Brain microvascular endothelial cell (primary cell): ENCODE measurements at regions not wholly inside any gene's neighbourhood (a gene's known extent, or its start where the extent isn't known, plus 50 kb on each side); places are given as distances from the start of the nearest gene placed in this dataset.
"Not testable (repeated sequence)": the region's sequence is repeated elsewhere in the genome, so short reads cannot be mapped to it uniquely, and the experiment has no call there.

ENCODE experiments used
- DNase-seq: peaks from one replicate; pipeline ENCODE4 v3.0.0-alpha.2; 2020
- H3K27ac ChIP-seq: fragments of 250-450 bp; sonication (Bioruptor Pico); 2 replicates; pipeline ENCODE4 v1.5.1; 2020; ENCODE audit warnings: mild to moderate bottlenecking, moderate library complexity
- H3K27me3 ChIP-seq: fragments of 250-450 bp; sonication (Bioruptor Pico); replicated peaks from 2 replicates; pipeline ENCODE4 v1.5.1; 2020; ENCODE audit warnings: mild to moderate bottlenecking
- H3K36me3 ChIP-seq: fragments of 250-450 bp; sonication (Bioruptor Pico); replicated peaks from 2 replicates; pipeline ENCODE4 v1.5.1; 2020; ENCODE audit warnings: mild to moderate bottlenecking
- H3K4me3 ChIP-seq: 2 replicates; pipeline ENCODE4 v1.5.1; 2011; ENCODE audit warnings: low read depth, mild to moderate bottlenecking, control low read depth, low read length, moderate library complexity
- CTCF ChIP-seq: IDR thresholded peaks from 2 replicates; pipeline ENCODE4 v1.5.1; 2011; ENCODE audit warnings: low read depth, mild to moderate bottlenecking, moderate library complexity, low read length, control low read depth, inconsistent platforms; ENCODE audit errors: missing control alignments
- in situ Hi-C: cut with HindIII; loops from 2 replicates; pipeline ENCODE4 v1.10.0; 2017; ENCODE audit warnings: low sequenced_read_pairs, low pct_ligation_motif_present

DNA sequence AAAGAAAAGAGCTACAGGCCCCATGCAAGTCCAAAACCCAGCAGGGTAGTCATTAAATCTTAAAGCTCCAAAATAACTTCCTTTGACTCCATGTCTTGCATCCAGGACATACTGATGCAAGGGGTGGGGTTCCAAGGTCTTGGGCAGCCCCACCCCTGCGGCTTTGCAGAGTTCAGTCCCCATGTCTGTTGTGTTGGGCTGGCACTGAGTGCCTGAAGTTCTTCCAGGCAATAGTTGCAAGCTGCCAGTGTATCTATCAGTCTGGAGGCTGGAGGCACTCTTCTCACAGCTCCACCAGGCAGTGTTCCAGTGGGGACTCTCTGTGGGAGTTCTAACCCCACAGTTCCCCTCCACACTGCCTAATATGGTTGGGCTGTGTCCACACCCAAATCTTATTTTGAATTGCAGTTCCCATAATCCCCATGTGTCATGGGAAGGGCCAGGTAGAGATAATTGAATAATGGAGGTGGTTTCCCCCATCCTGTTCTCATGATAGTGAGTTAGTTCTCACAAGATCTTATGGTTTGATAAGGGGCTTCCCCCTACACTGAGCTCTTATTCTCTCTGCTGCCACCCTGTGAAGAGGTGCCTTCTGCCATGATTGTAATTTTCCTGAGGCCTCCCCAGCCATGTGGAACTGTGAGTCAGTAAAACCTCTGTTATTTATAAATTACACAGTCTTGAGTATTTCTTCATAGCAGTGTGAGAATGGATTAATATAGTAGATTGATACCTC is 237.5 kb upstream of the ADRA1B start:
- DNase-seq: no peak

GRCh38 chr5:159680095-159680494 is 236.2 kb upstream of the ADRA1B start:
- no peak for DNase-seq
- no peaks in the 10 kb centered on the region for H3K27me3 ChIP-seq
- no peak overlapping the region for H3K27ac ChIP-seq
- no peak for TF ChIP-seq CTCF
- in situ Hi-C loops: no loop called here
- no peaks in the 10 kb centered on the region for H3K36me3 ChIP-seq
- H3K4me3 ChIP-seq: no peak overlapping the region

More for the DNA sequence above, 237.5 kb upstream of the ADRA1B start:
- H3K36me3 ChIP-seq: no peaks in the 10 kb centered on the region
- H3K27ac ChIP-seq: no peak overlapping the region
- H3K27me3 ChIP-seq: no peaks in the 10 kb centered on the region
- in situ Hi-C loops: no loop called here
- no peak overlapping the region for H3K4me3 ChIP-seq
- TF ChIP-seq CTCF: no peak

GRCh38 chr5:159681661-159682060 is 234.6 kb upstream of the ADRA1B start:
- Histone ChIP-seq H3K27ac (no peak overlapping the region), H3K27me3 (no peaks in the 10 kb centered on the region), H3K36me3 (no peaks in the 10 kb centered on the region), H3K4me3 (no peak overlapping the region)
- TF ChIP-seq CTCF: no peak
- in situ Hi-C loops: no loop called here
- DNase-seq: no peak

DNA sequence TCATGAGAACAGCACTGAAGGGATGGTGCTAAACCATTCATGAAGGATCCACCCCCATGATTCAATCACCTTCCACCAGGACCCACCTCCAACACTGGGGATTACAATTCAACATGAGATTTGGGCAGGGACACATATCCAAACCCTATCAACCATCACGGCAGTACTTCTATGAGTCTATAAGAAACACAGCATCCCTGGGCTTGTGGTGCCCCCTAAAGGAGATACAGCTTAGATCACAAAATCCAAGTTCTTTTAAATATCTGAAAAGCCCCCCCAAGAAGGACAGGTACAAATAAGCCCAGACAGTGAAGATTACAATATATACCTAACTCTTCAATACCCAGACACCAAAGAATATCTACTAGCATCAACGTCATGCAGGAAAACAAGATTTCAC is 233.7 kb upstream of the ADRA1B start:
- H3K27ac ChIP-seq: no peak overlapping the region
- in situ Hi-C loops: no loop called here
- no peak for DNase-seq
- H3K4me3 ChIP-seq: no peak overlapping the region
- no peak for TF ChIP-seq CTCF
- no peaks in the 10 kb centered on the region for H3K36me3 ChIP-seq
- H3K27me3 ChIP-seq: no peaks in the 10 kb centered on the region

DNA sequence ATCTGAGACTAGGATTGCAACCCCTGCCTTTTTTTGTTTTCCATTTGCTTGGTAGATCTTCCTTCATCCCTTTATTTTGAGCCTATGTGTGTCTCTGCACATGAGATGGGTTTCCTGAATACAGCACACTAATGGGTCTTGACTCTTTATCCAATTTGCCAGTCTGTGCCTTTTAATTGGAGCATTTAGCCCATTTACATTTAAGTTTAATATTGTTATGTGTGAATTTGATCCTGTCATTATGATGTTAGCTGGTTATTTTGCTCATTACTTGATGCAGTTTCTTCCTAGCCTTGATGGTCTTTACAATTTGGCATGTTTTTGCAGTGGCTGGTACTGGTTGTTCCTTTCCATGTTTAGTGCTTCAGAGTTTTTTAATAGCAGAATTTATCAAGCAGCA is 228.4 kb upstream of the ADRA1B start:
- H3K36me3 ChIP-seq, DNase-seq, in situ Hi-C loops, H3K27me3 ChIP-seq, H3K27ac ChIP-seq, H3K4me3 ChIP-seq: not testable (repeated sequence)

- in situ Hi-C loops: no loop called here
- no peak for DNase-seq
- no peak for TF ChIP-seq CTCF
- Histone ChIP-seq H3K27ac (no peak overlapping the region), H3K4me3 (no peak overlapping the region), H3K36me3 (no peaks in the 10 kb centered on the region), H3K27me3 (no peaks in the 10 kb centered on the region)
Observed at GRCh38 chr5:159695741-159696294, 220.5 kb upstream of the ADRA1B start.
